ENCODE measurements at regions not wholly inside any gene's neighbourhood (a gene's known extent, or its start where the extent isn't known, plus 50 kb on each side); places are given as distances from the start of the nearest gene placed in this dataset.
"Not testable (repeated sequence)": the region's sequence is repeated elsewhere in the genome, so short reads cannot be mapped to it uniquely, and the experiment has no call there.

DNA sequence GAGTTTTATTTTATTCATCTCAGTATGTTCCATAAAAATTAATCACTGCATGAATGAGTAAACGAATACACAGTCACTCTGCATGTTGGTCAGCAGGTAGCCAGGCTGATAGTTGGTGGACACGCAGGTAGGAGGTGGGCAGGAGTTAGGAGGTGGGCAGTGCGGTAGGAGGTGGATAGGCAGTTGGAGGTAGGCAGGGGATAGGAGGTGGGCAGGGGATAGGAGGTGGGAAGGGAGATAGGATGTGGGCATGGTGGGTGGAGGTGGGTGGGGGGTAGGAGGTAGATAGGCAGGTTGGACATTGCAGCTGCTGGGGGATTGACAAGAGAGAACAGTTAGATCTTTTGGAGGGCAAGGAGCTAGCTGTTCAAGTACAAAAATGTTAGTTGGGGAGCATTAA lies 322.7 kb downstream of the PTPRU start:
- DNase-seq (ENCODE audit: low read depth in 2 of 3, low spot score in 2 of 3): no peak

DNA sequence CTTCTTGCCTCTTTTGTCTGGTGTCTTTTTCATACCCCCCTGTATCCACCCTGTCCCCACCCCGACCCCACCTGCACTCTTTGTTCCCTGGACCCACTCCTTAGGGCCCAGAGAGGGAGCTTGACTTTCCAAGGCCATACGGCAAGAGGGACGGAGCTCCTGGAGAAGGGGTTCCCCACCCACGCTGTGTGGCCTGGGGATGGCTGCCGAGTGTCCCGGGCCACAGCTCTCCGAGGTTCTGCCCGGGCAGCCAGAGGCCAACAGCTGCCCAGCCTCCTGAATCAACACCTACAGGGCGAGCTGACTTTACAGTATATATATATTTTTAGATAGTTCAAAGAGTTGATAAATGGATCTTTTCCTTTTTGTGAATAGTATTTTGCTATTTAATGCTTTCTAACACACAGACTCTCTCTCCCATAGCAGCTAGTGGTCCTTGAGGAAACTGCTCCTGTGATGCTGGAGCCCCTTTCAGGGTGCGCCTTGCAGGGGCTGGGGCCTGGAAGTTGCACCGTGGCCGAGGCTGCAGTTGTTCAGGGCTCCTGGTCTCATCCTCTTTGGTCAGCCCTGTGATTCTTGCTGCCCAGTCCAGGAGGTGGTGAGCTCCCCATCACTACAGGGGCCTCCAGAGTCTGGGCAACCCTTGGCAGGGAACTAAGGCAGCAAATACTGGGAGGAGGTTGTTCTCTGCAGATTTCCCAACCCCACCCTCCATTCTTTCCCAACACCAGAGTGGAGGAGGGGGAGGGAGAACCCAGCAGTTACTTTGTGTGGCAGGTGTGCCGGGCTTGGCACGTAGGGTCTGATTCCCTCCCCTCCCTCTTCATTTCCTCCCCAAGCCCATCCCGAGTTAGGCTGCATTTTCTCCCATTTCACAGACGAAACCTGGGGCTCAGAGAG lies 321.6 kb downstream of the PTPRU start:
- DNase-seq (ENCODE audit: low read depth in 2 of 3, low spot score in 2 of 3): no peak

DNA sequence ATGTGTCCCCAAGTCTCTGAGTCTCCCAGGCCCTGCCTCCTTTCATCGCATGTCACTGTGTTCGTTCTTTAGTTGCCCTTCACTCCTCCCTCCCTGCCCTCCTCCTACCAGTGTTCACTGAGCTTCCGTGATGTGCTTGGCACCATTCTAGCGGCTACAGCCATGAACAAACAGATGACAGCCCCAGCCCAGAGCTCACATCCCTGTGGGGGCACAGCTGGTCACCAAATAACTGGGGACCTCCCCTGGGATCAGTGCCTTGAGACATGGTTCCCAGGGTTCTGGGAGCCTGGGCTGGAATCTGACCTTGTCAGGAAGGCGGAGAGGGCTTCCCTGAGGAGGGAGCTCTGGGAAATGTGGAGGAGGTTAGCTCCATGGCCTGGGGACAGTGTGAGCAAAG lies 320.7 kb downstream of the PTPRU start:
- no peak for DNase-seq (ENCODE audit: low read depth in 2 of 3, low spot score in 2 of 3)

DNA sequence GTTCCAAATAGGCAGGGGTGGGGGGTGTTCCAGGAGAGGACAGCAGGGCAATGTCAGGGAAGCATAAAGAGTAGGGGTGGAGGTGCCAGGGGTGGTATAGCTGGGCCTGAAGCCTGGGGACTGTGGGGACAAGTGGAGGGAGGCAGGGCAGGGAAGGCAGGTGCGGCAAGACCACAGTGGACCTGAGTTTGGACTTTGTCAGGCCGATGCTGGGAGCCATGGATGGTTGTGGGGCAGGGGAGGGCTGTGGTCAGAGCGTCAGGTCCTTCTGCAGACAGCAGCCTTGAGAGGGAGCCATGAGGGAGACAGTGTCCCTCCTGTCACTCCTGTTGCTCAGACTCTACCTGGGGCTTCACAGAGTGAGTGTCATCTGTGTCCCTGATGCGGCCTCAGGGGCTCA lies 320.3 kb downstream of the PTPRU start:
- DNase-seq (ENCODE audit: low read depth in 2 of 3, low spot score in 2 of 3): no peak

DNA sequence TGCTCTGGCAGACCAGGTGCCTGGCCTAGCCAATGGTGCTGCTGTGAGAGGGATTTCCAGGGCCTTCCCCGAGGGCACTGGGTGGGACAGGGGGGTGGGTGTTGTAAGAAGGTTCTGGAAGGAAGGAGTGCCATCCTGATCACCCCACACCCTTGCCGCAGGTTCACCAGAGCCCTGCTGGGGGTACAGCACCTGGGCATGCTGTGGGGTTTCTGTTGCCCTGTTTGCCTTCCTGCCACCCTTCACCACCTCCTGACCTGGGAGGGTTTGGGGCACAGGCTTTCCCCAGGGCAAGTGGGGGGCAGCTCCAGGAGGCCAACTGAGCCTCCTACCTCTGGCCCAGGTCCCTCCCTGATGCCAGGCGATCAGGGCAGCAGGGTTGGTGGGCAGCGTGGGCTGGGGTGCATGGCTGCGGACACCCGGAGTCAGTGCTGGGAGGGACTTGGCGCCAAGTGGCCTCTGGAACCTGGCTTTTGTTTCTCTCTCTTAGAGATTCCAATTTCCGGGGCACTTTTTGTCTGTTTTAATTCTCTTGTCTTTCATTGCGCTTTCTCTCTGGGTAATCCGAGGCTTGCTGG lies 318.8 kb downstream of the PTPRU start:
- peak in 1 of 3 donors; percentile 30 for DNase-seq (ENCODE audit: low read depth in 2 of 3, low spot score in 2 of 3)

DNA sequence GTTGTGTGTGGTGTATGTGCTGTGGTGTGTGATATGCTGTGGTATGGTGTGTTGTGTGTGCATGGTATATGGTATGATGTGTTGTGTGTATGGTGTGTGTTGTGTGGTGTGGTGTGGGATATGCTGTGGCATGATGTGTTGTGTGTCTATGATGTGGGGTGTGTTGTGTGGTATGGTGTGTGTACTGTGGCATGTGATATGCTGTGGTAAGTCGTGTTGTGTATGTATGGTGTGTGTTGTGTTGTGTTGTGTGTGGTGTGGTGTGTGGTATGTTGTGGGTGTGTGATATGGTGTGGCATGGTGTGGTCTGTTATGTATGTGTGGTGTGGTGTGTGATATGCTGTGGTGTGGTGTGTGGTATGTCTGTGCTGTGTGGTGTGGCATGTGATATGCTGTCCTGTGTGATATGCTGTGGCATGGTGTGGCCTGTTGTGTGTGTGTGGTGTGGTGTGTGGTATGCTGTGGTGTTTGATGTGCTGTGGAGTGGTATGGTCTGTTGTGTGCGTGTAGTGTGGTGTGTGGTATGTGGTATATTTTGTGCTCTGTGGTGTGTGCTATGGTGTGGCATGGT lies 318.0 kb downstream of the PTPRU start:
- no peak for DNase-seq (ENCODE audit: low read depth in 2 of 3, low spot score in 2 of 3)

DNA sequence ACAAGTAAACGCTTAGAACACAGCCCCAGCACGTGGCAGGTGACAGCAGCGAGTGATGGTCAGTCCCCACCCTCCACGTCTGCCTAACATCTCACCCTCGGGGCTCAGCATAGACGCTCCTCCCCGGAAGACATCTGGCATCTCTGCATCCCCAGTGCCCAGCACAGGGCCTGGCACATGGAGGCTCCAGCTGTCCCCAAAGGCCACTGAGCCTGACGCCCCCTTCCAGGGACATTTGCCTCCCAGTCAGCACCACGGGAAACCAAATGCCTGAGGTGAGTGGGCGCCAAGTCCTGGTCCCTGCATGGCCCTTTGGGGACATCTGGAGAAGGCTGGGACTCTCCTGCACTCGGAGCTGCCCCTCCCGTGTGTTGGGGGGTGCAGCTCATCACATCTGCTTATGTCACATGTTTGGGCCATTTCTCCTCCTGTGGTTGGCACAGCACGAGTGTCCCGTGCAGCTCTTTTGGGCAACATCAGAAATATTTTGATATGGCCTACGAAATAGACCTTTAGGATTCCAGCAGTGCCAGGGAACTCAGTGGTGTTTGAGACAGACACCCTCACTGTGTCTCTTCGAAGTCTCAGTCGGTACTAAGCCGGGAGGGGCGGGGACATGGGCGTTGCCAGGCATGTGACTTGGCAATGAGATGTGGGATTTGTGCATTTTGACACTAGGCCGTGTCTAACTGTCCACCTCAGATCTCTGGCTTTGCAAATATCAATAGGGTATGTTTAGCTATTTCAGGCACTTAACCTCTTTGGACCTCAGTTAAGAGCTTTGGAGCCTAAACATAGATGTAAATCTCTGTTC lies 315.0 kb downstream of the PTPRU start:
- no peak for DNase-seq (ENCODE audit: low read depth in 2 of 3, low spot score in 2 of 3)

DNA sequence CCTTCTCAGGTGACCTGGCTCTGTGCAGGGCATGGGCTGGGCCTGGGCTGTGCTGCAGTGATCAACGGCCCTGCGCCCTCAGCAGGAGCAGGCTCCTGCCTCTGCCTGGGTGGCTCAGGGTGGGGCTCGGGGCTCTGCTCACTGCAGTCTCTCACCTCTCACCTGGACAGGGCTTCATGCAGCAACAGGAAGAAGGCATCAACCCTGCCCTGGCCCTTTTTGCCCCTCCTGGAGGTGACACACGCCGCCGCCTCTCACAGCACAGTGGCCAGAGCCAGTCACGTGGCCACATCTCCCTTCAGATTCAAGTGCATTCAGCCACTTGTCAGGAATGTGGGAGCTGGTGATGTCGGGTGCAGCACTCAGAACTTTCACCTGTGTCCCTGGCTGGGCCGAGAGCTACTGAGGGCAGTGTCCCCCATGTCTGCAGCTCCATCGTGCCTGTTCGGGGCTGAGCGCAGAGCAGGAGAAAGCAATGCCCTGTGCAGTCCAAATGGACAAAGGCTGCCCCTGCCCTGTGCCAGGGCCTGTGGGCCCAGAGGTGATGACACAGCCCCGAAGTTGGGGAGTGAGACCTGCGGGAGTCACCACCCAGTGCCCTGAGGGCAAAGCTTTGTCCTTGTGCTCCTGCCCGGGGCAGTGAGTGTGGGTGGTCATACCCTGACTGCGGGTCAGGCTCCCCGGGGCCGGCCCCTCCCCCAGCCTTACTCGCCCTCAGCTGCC lies 314.0 kb downstream of the PTPRU start:
- no peak for DNase-seq (ENCODE audit: low read depth in 2 of 3, low spot score in 2 of 3)

DNA sequence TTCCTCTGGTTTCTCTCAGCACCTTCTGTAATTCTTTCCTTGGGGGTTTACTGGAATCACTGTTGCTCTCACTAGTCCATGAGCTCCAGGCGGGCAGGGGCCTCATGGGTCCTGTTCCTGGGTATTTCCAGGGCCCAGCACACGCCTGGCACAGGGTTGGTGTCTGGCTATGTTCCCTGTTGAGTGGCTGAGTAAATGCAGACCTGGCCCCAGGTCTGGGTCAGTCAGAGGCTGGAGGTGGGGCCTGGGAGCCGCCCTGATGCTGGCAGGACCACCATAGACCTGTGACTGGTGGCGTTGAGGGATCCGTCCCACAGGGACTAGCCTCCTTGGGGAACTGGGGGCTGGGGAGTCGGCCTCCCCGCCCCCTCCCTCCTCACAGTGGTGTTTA lies 313.4 kb downstream of the PTPRU start:
- DNase-seq (ENCODE audit: low read depth in 2 of 3, low spot score in 2 of 3): not testable (repeated sequence)

DNA sequence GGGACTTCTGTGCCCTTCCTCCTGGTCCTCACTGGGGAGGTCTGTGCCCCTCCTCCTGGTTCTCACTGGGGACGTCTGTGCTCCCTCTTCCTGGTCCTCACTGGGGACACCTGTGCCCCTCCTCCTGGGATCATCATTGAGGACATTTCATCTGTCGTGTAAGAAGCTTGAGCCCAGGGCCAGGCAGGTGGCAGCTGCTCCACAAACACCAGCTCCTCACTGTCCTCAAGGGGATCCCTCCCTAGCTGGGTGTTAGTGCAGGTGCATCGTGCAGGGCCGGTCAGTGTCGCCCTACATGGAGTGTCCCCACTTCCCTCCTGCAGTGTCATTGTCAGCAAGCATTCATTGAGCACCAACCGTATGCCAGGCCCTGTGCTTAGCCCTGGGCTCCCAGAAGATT lies 312.7 kb downstream of the PTPRU start:
- no peak for DNase-seq (ENCODE audit: low read depth in 2 of 3, low spot score in 2 of 3)

DNA sequence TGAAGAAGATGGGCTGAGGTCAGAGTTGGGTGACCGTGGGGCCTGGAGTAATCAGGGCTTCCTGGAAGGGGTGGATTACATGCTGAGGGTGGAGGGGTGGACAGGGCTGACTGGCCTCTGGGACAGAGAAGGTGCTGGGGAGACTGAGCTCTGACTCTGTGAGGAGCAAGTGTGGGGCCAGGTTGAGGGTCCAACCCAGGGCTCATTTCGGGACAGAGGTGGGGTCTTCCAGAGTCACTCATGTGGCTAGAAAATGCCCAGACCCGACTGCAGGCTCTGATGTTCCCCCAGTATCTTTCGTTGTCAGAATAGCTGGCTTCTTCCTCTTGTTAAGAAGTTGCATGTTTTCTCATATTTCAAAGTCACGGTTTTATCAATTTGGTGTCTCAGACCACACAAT lies 311.8 kb downstream of the PTPRU start:
- DNase-seq (ENCODE audit: low read depth in 2 of 3, low spot score in 2 of 3): no peak

DNA sequence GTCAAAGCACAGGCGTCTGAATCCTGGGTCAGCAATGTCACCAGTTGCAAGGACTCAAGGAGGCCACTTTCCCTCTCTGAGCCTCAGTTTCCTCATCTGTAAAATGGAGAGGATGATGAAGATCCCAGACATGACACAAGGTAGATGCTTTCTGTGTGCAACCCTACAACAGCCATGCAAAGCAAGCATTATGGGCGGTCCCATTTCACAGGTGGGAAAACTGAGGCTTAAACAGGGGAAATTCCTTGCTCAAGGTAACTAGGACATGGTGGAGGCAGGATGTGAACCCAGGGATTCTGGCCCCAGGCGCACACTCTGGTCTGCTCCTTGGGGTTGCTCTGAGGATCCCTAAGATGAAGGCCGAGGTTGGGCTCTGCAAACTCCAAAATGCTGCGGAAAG lies 311.0 kb downstream of the PTPRU start:
- no peak for DNase-seq (ENCODE audit: low read depth in 2 of 3, low spot score in 2 of 3)

DNA sequence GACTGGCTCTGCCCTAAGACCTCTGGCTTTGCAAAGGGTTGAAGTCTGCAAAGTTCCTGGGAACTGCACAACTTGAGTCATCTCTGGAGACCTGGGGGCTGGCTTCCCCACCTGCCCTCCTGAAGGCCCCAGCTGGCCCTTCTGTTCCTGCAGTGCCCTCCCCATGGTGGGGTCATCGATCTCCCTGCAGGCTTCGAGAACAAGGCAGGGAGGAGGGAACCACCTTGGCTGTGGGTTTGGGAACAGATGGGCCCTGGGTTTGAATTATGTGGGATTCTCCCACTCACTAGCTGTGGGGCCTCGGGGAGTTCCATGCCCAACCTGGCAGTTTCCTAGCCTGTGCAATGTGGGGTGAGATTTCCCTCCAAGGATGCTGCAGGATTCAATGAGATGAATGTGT lies 310.2 kb downstream of the PTPRU start:
- DNase-seq (ENCODE audit: low read depth in 2 of 3, low spot score in 2 of 3): no peak

DNA sequence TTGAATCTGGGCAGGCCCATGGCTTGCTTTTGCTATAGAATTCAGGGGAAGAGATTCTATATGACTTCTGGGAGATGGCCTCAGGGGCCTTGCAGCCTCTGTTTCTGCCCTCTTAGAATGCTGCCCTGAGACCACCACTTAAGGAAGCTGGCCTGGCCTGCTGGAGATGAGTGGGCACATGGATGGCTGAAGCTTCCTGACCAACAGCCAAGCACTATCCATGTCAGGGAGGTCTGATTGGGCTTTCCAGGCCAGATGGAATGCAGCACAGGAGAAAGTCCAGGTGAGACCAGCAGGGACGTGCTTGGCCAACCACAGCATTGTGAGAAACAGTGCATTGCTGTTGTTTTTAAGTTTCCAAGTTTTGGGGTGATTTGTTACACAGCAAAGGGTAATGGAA lies 308.1 kb downstream of the PTPRU start:
- DNase-seq (ENCODE audit: low read depth in 2 of 3, low spot score in 2 of 3): no peak

DNA sequence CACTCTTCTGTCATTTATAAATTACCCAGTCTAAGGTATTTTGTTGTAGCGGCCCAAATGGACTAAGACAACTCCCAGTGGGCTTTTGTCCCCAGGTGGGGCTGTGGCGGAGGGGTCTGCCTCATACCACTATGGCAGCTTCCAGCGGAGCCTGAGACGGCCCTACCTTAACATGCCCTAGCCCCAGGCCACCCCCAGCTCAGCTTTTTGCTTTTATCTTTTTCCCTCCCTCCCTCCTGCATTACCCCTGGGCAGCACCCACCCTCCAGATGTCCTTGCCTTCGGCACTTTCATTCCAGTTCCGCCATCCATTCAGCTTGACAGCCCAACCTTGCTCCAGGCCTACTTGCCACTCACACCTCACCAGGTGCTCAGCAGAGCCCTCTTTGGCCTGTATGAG lies 307.3 kb downstream of the PTPRU start:
- DNase-seq (ENCODE audit: low read depth in 2 of 3, low spot score in 2 of 3): no peak

DNA sequence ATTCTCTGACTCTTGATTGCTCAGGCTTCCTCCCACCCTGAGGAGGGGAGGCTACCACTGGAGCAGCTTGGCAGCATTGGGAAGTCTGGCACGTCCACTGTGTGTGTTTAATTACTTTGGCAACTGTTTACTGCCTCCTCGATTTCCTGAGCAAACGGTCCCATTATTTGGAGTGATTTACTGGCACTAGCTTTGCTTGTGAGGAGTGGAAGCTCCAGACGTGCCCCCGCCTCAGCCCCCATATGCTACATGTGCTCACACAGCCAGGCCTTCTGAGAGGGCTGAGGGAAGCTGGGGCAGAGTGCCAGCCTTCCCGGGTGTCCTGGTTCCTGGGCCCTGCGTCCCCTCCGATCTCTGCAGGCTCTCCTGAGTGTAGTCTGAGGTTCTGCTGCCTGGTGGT lies 306.2 kb downstream of the PTPRU start:
- DNase-seq (ENCODE audit: low read depth in 2 of 3, low spot score in 2 of 3): no peak

DNA sequence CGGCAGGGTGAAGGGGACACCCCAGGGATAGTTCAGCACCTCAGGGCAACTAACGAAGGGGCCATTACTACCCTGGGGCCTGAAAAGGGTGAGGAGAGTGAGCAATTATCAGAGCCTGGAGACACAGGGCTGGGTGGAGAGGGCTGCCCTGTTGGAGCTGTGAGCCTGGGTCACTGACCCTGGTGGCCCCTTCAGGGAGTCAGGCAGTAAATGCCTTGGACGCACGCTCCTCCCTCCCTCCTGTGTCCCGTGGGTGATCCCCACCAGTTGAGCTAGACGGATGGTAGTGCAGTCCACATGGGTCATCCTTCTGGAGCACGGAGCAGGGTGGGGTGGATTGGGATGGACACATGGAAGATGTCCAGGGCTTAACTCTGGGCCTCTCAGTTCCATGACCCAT lies 305.3 kb downstream of the PTPRU start:
- DNase-seq (ENCODE audit: low read depth in 2 of 3, low spot score in 2 of 3): no peak

DNA sequence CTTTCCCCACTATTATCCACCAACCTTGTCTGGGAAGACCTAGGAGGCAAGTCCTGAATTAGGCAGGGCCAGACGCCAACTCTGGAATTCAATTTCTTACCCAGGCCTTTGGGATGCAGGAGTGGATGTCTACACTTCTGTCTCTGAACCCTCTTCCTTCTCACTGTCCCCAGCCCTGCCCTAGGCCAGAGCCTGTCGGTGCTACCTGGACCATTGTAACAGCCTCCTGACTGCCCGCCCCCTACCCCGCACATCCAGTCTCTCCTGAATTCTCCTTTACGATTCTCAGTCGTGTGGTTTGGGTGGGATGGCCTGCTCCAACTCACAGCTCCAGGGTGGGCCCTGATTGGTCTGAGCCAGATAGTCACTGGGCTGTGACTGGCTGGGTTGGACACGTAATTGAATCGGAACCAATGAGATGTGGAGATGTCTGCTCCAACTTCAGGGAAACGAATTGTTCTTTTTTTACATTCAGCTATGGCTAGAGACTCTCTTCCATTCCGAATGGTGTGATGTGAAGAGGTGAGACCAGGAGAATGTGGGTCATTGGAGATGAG lies 304.6 kb downstream of the PTPRU start:
- no peak for DNase-seq (ENCODE audit: low read depth in 2 of 3, low spot score in 2 of 3)

DNA sequence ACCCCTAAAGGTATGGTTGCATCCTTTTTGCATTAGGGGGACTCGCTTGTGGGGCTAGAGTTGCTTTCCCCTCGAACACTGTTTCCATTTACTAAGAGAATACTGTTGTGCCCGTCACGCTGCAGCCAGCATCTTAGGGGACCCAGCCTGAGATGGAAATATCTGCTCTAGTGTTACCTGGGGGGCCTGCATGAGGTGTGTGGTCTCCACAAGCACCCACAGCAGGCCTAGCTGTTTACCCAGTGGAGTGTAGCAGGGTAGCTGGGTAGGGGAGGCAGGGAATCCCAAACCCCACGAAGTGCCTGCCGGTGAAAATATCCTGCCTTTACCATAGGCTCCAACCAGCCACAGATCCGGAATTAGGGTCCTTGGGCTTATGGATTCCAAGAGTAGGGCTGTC lies 303.6 kb downstream of the PTPRU start:
- DNase-seq (ENCODE audit: low read depth in 2 of 3, low spot score in 2 of 3): no peak

DNA sequence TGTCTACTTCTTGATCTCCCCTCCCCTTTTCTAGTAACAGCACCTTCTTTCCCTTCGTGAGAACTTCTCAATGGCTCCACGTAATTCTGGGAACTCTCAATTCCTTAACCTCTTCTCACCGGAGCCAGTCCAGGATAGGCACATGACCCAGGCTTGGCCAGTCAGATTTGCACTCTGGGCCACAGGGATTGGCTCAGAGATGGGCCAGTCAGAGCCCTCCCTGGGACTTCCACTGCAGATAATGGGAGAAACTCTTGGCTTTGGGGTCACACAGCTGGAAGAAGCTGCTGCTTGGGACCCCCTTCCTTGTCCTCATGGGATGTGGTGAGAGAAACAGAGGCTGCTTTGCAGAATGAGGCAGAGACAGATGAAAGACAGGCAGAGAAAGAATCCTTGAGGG lies 302.3 kb downstream of the PTPRU start:
- no peak for DNase-seq (ENCODE audit: low read depth in 2 of 3, low spot score in 2 of 3)
